ENCODE measurements at regions not wholly inside any gene's neighbourhood (a gene's known extent, or its start where the extent isn't known, plus 50 kb on each side); places are given as distances from the start of the nearest gene placed in this dataset.

DNA sequence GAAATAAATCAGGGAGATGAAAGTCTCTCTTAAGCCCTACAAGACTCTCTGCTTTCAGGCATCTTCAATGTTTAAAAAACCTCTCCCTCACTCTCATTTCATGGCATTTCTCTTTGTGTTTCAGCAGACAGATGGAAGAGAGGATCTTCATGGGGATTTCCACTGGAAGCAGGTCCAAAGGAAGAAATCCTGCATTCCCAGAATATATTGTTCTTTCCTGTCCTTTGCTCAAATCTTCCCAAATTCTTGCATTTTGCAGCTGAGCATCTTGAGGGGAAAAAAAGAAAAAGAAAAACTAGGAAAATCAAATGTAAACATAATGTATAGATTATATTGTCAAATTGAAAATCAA is 382.2 kb downstream of the ENC1 start:
- DNase-seq (ENCODE audit: extremely low spot score): no peak
- no peak for TF ChIP-seq CTCF (IDR thresholded peaks at IDR 0.05; ENCODE audit: control extremely low read depth, extremely low read depth, low read depth, missing control alignments)
- CTCF ChIA-PET: no interaction called here
- POLR2A ChIA-PET: interaction anchor here (0.6 kb wide), 1 partner anchor 172 kb away, joined by 4 read pairs; no protein-coding TSS in a partner anchor

GRCh38 chr5:74257645-74258313 is 382.7 kb downstream of the ENC1 start:
- DNase-seq (ENCODE audit: extremely low spot score): no peak
- no peak for TF ChIP-seq CTCF (IDR thresholded peaks at IDR 0.05; ENCODE audit: control extremely low read depth, extremely low read depth, low read depth, missing control alignments)
- POLR2A ChIA-PET: interaction anchor here (0.6 kb wide), 1 partner anchor 173 kb away, joined by 4 read pairs; no protein-coding TSS in a partner anchor
- CTCF ChIA-PET: interaction anchor here (0.9 kb wide), 1 partner anchor 10 kb away, joined by 3 read pairs; no protein-coding TSS in a partner anchor

DNA sequence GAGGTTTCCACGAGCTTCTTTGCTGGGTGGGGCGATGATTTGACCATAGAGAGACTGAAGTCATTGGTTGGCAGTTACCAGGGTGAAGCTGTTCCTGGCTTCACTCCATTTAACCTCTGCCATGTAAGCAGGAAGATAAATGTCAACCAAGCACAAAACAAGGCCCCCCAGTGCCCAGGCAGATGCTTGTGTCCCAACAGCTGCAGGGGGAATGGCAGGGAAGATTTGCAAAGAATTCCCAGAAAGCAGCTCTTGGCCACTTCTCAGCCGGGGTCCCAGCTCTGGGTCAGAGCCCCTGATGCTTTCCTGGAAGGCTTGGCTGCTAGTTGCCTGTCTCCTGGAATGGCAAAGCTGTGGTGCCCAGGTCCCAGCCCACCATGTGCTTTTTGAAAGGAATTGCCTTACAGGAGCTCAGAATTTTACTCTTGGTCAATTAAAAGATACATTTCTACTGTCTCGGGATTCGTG is 383.4 kb downstream of the ENC1 start:
- ChIA-PET POLR2A (no interaction called here), CTCF (interaction anchor here (0.9 kb wide), 1 partner anchor 11 kb away, joined by 3 read pairs; no protein-coding TSS in a partner anchor)
- no peak for TF ChIP-seq CTCF (IDR thresholded peaks at IDR 0.05; ENCODE audit: control extremely low read depth, extremely low read depth, low read depth, missing control alignments)
- no peak for DNase-seq (ENCODE audit: extremely low spot score)

DNA sequence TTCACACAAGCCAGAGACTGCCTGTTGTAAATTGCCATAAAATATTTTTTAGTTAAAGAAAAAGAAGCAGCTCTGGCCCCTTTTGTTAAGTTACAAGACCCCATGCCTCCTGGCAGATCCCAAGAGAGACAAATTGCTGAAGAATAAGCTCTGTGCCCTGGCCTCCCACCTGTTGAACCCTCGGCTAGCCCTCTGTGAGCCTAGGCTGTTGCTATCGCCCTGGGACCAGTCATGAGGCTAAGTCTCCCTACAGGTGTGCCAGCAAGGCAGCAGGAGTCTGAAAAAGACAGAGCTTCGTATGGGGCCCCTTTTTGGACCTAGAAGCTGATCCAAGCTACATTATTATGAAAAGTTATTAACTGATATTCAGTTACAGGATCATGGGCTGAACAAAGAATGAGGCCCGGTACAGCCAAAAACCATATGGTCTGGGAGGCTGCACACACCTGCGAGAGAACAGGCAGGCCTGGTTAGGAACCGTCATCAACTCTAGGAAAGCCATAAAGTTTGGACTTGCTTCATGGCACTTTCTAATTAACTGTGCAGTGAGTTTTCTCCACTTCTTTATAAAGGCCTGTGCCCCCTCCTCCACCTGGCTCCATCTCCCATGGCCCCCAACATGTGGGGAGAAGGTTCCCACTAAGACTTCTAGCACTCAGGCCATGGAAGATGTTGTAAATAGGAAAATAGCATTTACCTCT is 384.7 kb downstream of the ENC1 start:
- CTCF ChIA-PET: no interaction called here

DNA sequence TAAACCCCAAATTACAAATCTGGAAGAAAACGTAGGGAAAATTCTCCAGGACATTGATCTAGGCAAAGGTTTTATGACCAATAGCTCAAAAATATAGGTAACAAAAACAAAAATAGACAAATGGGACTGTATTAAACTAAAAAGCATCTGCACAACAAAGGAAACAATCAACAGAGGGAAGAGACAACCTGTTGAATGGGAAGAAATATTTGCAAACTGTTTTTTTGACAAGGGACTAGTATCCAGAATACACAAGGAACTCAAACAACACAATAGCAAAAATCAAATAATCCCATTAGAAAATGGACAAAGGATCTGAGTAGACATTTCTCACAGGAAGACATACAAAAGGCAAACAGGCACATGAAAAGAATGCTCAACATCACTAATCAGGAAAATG is 386.3 kb downstream of the ENC1 start:
- no peak for DNase-seq (ENCODE audit: extremely low spot score)
- TF ChIP-seq CTCF (IDR thresholded peaks at IDR 0.05; ENCODE audit: control extremely low read depth, extremely low read depth, low read depth, missing control alignments): no peak
- ChIA-PET POLR2A (no interaction called here), CTCF (no interaction called here)

More for the DNA sequence above, 384.7 kb downstream of the ENC1 start:
- TF ChIP-seq CTCF (IDR thresholded peaks at IDR 0.05; ENCODE audit: control extremely low read depth, extremely low read depth, low read depth, missing control alignments): no peak
- POLR2A ChIA-PET: no interaction called here
- no peak for DNase-seq (ENCODE audit: extremely low spot score)

DNA sequence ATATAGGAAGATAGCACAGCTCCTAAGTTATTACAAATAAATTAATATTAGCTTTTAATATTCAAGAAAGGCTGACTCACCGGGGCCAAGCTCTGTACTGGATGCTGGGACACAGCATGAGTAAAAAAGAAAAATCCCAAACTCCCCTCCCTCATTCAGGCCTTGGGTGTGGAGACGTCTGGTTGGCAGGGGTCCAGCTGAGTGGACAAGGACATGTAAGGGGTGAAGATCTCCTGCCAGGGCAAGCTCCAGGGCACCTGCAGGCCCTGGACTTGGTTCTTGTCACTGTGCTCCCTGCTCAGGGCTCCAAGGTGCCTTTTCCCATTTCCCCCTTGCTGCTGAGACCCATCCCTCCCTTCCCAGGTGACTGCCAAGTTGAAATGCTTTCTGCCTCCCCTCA is 388.5 kb downstream of the ENC1 start:
- ChIA-PET CTCF (interaction anchor here (1.0 kb wide), 1 partner anchor 13 kb away, joined by 3 read pairs; no protein-coding TSS in a partner anchor), POLR2A (no interaction called here)
- no peak for TF ChIP-seq CTCF (IDR thresholded peaks at IDR 0.05; ENCODE audit: control extremely low read depth, extremely low read depth, low read depth, missing control alignments)
- DNase-seq (ENCODE audit: extremely low spot score): no peak

All from GM10248 (cell line).